ENCODE measurements at regions not wholly inside any gene's neighbourhood (a gene's known extent, or its start where the extent isn't known, plus 50 kb on each side); places are given as distances from the start of the nearest gene placed in this dataset.

DNA sequence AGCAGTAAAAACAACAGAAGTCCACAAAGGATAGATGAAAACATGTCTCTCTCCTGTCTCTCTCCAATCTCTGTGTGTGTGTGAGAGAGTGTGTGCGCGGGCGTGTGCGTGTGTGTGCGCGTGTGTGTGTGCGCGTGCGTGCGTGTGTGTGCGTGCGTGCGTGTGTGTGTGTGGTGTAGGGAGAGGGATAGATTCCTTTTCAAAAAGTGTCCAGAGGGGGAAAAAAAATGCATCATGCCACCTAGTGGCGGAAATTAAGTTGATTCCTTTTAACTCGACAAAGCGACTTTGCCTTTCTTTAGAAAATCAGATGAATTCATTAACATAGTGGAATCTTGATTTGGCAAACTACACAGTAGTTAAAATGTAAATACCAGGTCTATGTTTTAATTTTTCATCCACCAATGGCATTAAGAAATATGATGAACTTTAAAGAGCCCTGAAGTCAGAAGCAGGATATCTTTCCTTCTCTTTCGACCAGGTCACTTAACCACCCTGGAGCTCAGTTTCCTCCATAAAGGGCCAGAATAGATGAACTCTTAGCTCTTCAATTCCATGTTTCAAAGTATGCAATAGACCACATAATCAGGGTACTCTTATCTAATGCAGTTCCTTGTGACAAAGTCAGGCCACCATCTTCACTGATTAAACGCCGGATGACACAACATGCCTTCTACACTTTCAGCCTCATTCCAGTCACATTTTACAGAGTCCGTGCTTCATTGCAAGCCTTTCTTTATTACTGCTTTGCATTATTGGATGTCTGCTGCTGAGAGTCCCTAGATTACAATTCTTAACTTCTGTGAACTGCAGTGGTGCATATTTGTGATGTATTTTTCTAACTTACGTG is 162.8 kb downstream of the FBXO8 start (continued):
- TF ChIP-seq, protein P1, sequence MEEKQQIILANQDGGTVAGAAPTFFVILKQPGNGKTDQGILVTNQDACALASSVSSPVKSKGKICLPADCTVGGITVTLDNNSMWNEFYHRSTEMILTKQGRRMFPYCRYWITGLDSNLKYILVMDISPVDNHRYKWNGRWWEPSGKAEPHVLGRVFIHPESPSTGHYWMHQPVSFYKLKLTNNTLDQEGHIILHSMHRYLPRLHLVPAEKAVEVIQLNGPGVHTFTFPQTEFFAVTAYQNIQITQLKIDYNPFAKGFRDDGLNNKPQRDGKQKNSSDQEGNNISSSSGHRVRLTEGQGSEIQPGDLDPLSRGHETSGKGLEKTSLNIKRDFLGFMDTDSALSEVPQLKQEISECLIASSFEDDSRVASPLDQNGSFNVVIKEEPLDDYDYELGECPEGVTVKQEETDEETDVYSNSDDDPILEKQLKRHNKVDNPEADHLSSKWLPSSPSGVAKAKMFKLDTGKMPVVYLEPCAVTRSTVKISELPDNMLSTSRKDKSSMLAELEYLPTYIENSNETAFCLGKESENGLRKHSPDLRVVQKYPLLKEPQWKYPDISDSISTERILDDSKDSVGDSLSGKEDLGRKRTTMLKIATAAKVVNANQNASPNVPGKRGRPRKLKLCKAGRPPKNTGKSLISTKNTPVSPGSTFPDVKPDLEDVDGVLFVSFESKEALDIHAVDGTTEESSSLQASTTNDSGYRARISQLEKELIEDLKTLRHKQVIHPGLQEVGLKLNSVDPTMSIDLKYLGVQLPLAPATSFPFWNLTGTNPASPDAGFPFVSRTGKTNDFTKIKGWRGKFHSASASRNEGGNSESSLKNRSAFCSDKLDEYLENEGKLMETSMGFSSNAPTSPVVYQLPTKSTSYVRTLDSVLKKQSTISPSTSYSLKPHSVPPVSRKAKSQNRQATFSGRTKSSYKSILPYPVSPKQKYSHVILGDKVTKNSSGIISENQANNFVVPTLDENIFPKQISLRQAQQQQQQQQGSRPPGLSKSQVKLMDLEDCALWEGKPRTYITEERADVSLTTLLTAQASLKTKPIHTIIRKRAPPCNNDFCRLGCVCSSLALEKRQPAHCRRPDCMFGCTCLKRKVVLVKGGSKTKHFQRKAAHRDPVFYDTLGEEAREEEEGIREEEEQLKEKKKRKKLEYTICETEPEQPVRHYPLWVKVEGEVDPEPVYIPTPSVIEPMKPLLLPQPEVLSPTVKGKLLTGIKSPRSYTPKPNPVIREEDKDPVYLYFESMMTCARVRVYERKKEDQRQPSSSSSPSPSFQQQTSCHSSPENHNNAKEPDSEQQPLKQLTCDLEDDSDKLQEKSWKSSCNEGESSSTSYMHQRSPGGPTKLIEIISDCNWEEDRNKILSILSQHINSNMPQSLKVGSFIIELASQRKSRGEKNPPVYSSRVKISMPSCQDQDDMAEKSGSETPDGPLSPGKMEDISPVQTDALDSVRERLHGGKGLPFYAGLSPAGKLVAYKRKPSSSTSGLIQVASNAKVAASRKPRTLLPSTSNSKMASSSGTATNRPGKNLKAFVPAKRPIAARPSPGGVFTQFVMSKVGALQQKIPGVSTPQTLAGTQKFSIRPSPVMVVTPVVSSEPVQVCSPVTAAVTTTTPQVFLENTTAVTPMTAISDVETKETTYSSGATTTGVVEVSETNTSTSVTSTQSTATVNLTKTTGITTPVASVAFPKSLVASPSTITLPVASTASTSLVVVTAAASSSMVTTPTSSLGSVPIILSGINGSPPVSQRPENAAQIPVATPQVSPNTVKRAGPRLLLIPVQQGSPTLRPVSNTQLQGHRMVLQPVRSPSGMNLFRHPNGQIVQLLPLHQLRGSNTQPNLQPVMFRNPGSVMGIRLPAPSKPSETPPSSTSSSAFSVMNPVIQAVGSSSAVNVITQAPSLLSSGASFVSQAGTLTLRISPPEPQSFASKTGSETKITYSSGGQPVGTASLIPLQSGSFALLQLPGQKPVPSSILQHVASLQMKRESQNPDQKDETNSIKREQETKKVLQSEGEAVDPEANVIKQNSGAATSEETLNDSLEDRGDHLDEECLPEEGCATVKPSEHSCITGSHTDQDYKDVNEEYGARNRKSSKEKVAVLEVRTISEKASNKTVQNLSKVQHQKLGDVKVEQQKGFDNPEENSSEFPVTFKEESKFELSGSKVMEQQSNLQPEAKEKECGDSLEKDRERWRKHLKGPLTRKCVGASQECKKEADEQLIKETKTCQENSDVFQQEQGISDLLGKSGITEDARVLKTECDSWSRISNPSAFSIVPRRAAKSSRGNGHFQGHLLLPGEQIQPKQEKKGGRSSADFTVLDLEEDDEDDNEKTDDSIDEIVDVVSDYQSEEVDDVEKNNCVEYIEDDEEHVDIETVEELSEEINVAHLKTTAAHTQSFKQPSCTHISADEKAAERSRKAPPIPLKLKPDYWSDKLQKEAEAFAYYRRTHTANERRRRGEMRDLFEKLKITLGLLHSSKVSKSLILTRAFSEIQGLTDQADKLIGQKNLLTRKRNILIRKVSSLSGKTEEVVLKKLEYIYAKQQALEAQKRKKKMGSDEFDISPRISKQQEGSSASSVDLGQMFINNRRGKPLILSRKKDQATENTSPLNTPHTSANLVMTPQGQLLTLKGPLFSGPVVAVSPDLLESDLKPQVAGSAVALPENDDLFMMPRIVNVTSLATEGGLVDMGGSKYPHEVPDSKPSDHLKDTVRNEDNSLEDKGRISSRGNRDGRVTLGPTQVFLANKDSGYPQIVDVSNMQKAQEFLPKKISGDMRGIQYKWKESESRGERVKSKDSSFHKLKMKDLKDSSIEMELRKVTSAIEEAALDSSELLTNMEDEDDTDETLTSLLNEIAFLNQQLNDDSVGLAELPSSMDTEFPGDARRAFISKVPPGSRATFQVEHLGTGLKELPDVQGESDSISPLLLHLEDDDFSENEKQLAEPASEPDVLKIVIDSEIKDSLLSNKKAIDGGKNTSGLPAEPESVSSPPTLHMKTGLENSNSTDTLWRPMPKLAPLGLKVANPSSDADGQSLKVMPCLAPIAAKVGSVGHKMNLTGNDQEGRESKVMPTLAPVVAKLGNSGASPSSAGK (IDR thresholded peaks at IDR 0.05) = no peak
- TF ChIP-seq HNRNPL (IDR thresholded peaks at IDR 0.05; ENCODE audit: low read depth, low read length) = no peak
- TF ChIP-seq MYNN (IDR thresholded peaks at IDR 0.05) = peak; percentile 82; the same call in 1 of the 2 replicates
- TF ChIP-seq MYNN (CRISPR knock-in tag; IDR thresholded peaks at IDR 0.05) = no peak
- peak; percentile 81 for TF ChIP-seq CXXC5 (CRISPR knock-in tag; IDR thresholded peaks at IDR 0.05)
- TF ChIP-seq, protein P2, sequence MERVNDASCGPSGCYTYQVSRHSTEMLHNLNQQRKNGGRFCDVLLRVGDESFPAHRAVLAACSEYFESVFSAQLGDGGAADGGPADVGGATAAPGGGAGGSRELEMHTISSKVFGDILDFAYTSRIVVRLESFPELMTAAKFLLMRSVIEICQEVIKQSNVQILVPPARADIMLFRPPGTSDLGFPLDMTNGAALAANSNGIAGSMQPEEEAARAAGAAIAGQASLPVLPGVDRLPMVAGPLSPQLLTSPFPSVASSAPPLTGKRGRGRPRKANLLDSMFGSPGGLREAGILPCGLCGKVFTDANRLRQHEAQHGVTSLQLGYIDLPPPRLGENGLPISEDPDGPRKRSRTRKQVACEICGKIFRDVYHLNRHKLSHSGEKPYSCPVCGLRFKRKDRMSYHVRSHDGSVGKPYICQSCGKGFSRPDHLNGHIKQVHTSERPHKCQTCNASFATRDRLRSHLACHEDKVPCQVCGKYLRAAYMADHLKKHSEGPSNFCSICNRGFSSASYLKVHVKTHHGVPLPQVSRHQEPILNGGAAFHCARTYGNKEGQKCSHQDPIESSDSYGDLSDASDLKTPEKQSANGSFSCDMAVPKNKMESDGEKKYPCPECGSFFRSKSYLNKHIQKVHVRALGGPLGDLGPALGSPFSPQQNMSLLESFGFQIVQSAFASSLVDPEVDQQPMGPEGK (CRISPR knock-in tag; IDR thresholded peaks at IDR 0.05; ENCODE audit: borderline replicate concordance) = no peak
- peak; percentile 21; the same call in 1 of the 2 replicates for TF ChIP-seq SMC3 (conservative IDR thresholded peaks at IDR 0.05; ENCODE audit: insufficient read depth, low read depth, low read length)
- no peak for TF ChIP-seq CHD4 (IDR thresholded peaks at IDR 0.05; ENCODE audit: insufficient read depth, insufficient replicate concordance, low read depth, low read length, poor library complexity, severe bottlenecking)
- no peak for TF ChIP-seq SRSF3 (IDR thresholded peaks at IDR 0.05; ENCODE audit: insufficient read depth, low read length)
- peak; percentile 53; the same call in 1 of the 2 replicates for TF ChIP-seq GATAD2A (IDR thresholded peaks at IDR 0.05)
- peak; percentile 56; the same call in 1 of the 2 replicates for TF ChIP-seq DIDO1 (tag; IDR thresholded peaks at IDR 0.05; ENCODE audit: low read depth)
- TF ChIP-seq, protein P3, sequence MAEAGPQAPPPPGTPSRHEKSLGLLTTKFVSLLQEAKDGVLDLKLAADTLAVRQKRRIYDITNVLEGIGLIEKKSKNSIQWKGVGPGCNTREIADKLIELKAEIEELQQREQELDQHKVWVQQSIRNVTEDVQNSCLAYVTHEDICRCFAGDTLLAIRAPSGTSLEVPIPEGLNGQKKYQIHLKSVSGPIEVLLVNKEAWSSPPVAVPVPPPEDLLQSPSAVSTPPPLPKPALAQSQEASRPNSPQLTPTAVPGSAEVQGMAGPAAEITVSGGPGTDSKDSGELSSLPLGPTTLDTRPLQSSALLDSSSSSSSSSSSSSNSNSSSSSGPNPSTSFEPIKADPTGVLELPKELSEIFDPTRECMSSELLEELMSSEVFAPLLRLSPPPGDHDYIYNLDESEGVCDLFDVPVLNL (CRISPR knock-in tag; IDR thresholded peaks at IDR 0.05; ENCODE audit: low read depth) = no peak
- TF ChIP-seq NFIC (IDR thresholded peaks at IDR 0.05) = no peak

All from K562 (cell line).